ENCODE measurements at regions not wholly inside any gene's neighbourhood (a gene's known extent, or its start where the extent isn't known, plus 50 kb on each side); places are given as distances from the start of the nearest gene placed in this dataset.

DNA sequence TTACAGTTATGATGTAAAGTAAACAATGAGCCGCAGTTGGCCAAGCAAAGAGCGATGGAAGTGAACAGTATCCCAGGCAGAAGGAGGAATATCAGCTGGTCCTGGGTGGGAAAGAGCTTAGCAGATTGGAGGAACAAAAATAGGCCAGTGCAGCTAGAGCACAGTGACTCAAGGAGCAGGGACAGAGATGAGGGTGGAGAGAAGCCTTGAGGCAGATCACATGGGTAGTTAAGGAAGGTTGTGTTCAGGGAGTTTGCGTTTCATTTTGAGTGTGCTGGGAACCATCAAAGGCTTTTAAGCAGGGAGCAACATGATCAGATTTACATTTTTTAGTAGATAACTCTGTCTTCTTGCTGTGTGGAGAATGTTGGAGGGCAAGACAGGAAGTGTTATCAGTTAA lies 113.6 kb downstream of the OAT start:
- no peaks in the 10 kb centered on the region for H3K9me3 ChIP-seq
- TF ChIP-seq, protein P1, sequence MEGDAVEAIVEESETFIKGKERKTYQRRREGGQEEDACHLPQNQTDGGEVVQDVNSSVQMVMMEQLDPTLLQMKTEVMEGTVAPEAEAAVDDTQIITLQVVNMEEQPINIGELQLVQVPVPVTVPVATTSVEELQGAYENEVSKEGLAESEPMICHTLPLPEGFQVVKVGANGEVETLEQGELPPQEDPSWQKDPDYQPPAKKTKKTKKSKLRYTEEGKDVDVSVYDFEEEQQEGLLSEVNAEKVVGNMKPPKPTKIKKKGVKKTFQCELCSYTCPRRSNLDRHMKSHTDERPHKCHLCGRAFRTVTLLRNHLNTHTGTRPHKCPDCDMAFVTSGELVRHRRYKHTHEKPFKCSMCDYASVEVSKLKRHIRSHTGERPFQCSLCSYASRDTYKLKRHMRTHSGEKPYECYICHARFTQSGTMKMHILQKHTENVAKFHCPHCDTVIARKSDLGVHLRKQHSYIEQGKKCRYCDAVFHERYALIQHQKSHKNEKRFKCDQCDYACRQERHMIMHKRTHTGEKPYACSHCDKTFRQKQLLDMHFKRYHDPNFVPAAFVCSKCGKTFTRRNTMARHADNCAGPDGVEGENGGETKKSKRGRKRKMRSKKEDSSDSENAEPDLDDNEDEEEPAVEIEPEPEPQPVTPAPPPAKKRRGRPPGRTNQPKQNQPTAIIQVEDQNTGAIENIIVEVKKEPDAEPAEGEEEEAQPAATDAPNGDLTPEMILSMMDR (IDR thresholded peaks at IDR 0.05 in 4 of 5, conservative IDR thresholded peaks at IDR 0.05 in 1 of 5) = no peak
- TF ChIP-seq POLR2A (IDR thresholded peaks at IDR 0.05) = no peak
- DNase-seq (no peak), ATAC-seq (no peak)
- H3K27me3 ChIP-seq = no peaks in the 10 kb centered on the region
- no peaks in the 10 kb centered on the region for H3K4me1 ChIP-seq
- in situ Hi-C loops (cut with MboI; ENCODE audit: low sequenced_read_pairs in 4 of 4) (no loop called here), intact Hi-C loops (cut with DNase I; ENCODE audit: low total_unique reads) (no loop called here)
- H3K36me3 ChIP-seq = no peaks in the 10 kb centered on the region
- H3K4me3 ChIP-seq = no peak overlapping the region
- H3K27ac ChIP-seq = no peak overlapping the region

DNA sequence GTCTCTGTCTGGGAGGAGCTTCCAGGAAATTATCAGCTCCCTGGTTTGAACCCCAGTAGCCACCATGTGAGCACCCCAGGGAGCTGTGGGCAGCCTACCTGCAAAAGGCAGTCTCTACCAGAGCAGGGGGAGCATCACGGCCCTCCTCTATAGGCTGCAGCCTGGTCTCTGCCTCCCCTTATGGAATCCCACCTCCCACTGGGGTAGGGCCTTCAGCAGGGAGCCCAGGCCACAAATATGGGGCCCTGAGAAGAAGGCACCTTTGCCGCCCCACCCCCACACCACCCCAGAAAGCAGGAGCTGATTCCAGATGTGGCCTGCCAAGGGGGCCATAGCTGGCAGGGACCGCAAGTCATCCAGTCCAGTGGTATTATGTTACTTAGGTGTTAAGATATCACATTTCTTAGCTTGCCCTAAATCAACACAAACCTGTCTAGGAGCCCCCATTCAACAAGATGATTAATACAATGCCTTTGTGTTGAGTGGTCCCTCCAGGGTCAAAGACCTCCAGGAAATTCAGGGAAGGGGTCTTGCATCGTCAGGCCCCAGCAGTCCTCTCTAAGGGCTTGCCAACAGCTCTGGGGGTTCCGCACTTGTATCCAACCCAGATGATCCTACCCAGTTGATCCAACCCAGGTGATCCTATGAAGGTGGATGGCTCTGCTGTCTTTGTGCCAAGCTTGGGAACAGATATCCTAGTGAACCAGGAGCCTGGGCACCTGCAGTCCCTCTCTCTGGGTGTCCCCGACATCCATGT lies 114.9 kb downstream of the OAT start:
- Histone ChIP-seq H3K4me3 (no peak overlapping the region), H3K27ac (no peak overlapping the region), H3K36me3 (no peaks in the 10 kb centered on the region), H3K27me3 (no peaks in the 10 kb centered on the region), H3K4me1 (no peaks in the 10 kb centered on the region), H3K9me3 (no peaks in the 10 kb centered on the region)
- no peak for TF ChIP-seq POLR2A (IDR thresholded peaks at IDR 0.05)
- TF ChIP-seq, protein P1 (IDR thresholded peaks at IDR 0.05 in 4 of 5, conservative IDR thresholded peaks at IDR 0.05 in 1 of 5) = no peak
- in situ Hi-C loops (cut with MboI; ENCODE audit: low sequenced_read_pairs in 4 of 4) (no loop called here), intact Hi-C loops (cut with DNase I; ENCODE audit: low total_unique reads) (no loop called here)
- ATAC-seq (no peak), DNase-seq (no peak)

DNA sequence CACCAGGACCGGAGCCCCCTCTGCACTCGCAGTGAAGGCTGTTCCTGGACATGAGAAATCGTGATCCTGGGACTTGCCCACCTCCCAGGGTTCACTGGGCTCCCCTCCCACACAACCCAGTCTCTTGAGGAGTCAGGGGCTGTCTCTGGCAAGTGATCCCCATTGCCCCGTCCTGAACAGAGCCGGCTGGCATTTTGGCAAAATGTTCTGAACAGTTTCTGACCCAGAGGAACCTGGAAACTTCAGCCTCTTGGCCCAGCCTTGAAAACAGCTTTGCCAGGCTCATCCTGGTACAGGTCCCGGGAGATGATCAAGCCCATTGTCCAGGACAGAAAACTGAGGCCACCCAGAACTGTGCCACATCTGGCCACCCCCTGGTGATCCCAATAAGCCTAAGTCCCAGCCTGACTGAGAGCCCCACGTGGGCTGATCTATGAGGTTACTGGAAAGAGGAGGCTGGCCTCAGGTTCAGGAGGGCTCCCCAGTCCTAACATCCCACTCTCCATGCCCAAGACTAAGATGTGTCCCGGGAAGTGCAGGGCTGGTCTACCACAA lies 115.7 kb downstream of the OAT start:
- Histone ChIP-seq H3K4me3 (no peak overlapping the region), H3K36me3 (no peaks in the 10 kb centered on the region), H3K27me3 (no peaks in the 10 kb centered on the region), H3K27ac (no peak overlapping the region), H3K4me1 (no peaks in the 10 kb centered on the region), H3K9me3 (no peaks in the 10 kb centered on the region)
- intact Hi-C loops (cut with DNase I; ENCODE audit: low total_unique reads) = no loop called here
- in situ Hi-C loops (cut with MboI; ENCODE audit: low sequenced_read_pairs in 4 of 4) = no loop called here
- TF ChIP-seq POLR2A (IDR thresholded peaks at IDR 0.05) = no peak
- TF ChIP-seq, protein P1 (IDR thresholded peaks at IDR 0.05 in 4 of 5, conservative IDR thresholded peaks at IDR 0.05 in 1 of 5) = no peak
- no peak for ATAC-seq
- no peak for DNase-seq

DNA sequence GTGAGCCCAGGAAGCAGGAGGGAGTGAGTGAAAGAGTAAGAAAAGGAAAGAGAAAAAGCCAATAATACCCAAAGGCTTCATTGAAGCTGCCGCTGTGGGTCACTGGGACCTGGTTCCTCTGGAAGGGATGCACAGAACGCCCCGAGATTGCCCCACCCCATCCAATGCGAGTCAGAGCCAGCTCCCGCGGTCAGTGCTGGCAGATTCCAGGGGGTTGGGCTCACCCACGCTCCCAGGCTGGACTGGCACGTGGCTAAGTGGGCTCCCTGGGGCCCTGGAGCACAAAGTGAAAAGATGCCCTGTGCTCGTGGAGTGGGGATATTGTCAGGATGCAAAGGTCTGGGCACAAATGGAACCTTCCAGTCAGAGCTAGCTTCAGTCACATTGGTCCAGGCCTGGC lies 117.0 kb downstream of the OAT start:
- in situ Hi-C loops (cut with MboI; ENCODE audit: low sequenced_read_pairs in 4 of 4) = no loop called here
- no peak for ATAC-seq
- TF ChIP-seq, protein P1 (IDR thresholded peaks at IDR 0.05 in 4 of 5, conservative IDR thresholded peaks at IDR 0.05 in 1 of 5) = no peak
- no peak for TF ChIP-seq POLR2A (IDR thresholded peaks at IDR 0.05)
- no peaks in the 10 kb centered on the region for H3K27me3 ChIP-seq
- no peaks in the 10 kb centered on the region for H3K4me1 ChIP-seq
- no peaks in the 10 kb centered on the region for H3K36me3 ChIP-seq
- DNase-seq = no peak
- no peak overlapping the region for H3K4me3 ChIP-seq
- no peaks in the 10 kb centered on the region for H3K9me3 ChIP-seq
- H3K27ac ChIP-seq = no peak overlapping the region
- intact Hi-C loops (cut with DNase I; ENCODE audit: low total_unique reads) = no loop called here

Data from gastrocnemius medialis (tissue), 4 donors.